A549 (cell line): ENCODE measurements at regions not wholly inside any gene's neighbourhood (a gene's known extent, or its start where the extent isn't known, plus 50 kb on each side); places are given as distances from the start of the nearest gene placed in this dataset.

Experiments used
- ATAC-seq, 2 experiments: fragments of 200-7000 bp in 1 of 2; fragments of >200 bp in 1 of 2; cut with Nextera tagmentation in 1 of 2; cut with Tn5 transposase in 1 of 2; 3 replicates each; pipeline versions ENCODE4 v1.8.0 to v1.9.1; 2018 to 2020; ENCODE audit warnings: mild to moderate bottlenecking in 1 of 2, moderate library complexity in 1 of 2
- CTCF ChIA-PET: fragments of 300-600 bp; sonication (Branson Sonifier 250); formaldehyde crosslinking; extraction: SDS; loops from one replicate; lab custom pipeline; 2021; ENCODE audit warnings: antibody characterized with exemption, inconsistent platforms; lab: Yijun Ruan, JAX
- POLR2A ChIA-PET: fragments of 350-600 bp; formaldehyde crosslinking; extraction: SDS; loops from one replicate; lab custom pipeline; 2021; ENCODE audit warnings: antibody characterized with exemption, inconsistent platforms; lab: Yijun Ruan, JAX
- DNase-seq, 2 experiments: peaks; one replicate each; pipeline versions ENCODE4 v3.0.0 to v3.0.0-alpha.2; 2011 to 2016; ENCODE audit warnings: low read depth in 1 of 2, low spot score in 1 of 2
- FAIRE-seq: peaks from 2 replicates; lab custom pipeline; 2011; peaks lifted over from hg19 to GRCh38; lab: Jason Lieb, UNC
- H3K27ac ChIP-seq, 2 experiments: fragments of >200 bp; sonication (Bioruptor Twin); formaldehyde crosslinking; 3 replicates each; pipeline ENCODE4 v1.5.1; 2016 to 2017
- H3K4me1 ChIP-seq: fragments of >200 bp; sonication (Bioruptor Twin); formaldehyde crosslinking; 3 replicates; pipeline ENCODE4 v1.6.1; 2016
- H3K4me2 ChIP-seq: fragments of >200 bp; sonication (Bioruptor Twin); formaldehyde crosslinking; 3 replicates; pipeline ENCODE4 v1.6.1; 2016
- H3K4me3 ChIP-seq: fragments of >200 bp; sonication (Bioruptor Twin); formaldehyde crosslinking; 3 replicates; pipeline ENCODE4 v1.5.1; 2016
- H3K9me3 ChIP-seq: fragments of >200 bp; sonication (Bioruptor Twin); formaldehyde crosslinking; 3 replicates; pipeline ENCODE4 v1.6.1; 2016
- BHLHE40 ChIP-seq: IDR thresholded peaks from 2 replicates; pipeline ENCODE4 v1.6.1; 2012; ENCODE audit warnings: low read depth, low read length, inconsistent platforms
- CEBPB ChIP-seq, 2 experiments: fragments of >200 bp in 1 of 2; sonication (Bioruptor Twin) in 1 of 2; formaldehyde crosslinking in 1 of 2; IDR thresholded peaks; 2 replicates each; pipeline ENCODE4 v1.6.1; 2012 to 2016
- CHD2 ChIP-seq: fragments of 150-350 bp; IDR thresholded peaks from 2 replicates; pipeline ENCODE4 v1.6.1; 2014; ENCODE audit warnings: low read length; ENCODE audit not compliant: partially characterized antibody
- E2F6 ChIP-seq: IDR thresholded peaks from 2 replicates; pipeline ENCODE4 v1.6.1; 2012; ENCODE audit warnings: low read depth, borderline replicate concordance
- EHF ChIP-seq: fragments of 250-450 bp; sonication (Bioruptor Pico); IDR thresholded peaks from 2 replicates; pipeline ENCODE4 v1.5.0; 2020; ENCODE audit warnings: mild to moderate bottlenecking
- ELK1 ChIP-seq: fragments of 150-350 bp; IDR thresholded peaks from 2 replicates; pipeline ENCODE4 v1.6.1; 2014; ENCODE audit warnings: low read depth, mild to moderate bottlenecking, low read length
- HEYL ChIP-seq: fragments of 250-450 bp; sonication (Bioruptor Pico); IDR thresholded peaks from 2 replicates; pipeline ENCODE4 v1.8.0; 2021; ENCODE audit warnings: mild to moderate bottlenecking, moderate library complexity
- HMGXB4 ChIP-seq: fragments of 250-450 bp; sonication (Bioruptor Pico); IDR thresholded peaks from 2 replicates; pipeline ENCODE4 v1.5.0; 2021; ENCODE audit warnings: mild to moderate bottlenecking, moderate library complexity, borderline replicate concordance
- HOXB5 ChIP-seq: fragments of 250-450 bp; sonication (Bioruptor Pico); IDR thresholded peaks from 2 replicates; pipeline ENCODE4 v1.5.0; 2020; ENCODE audit warnings: mild to moderate bottlenecking, moderate library complexity
- JUNB ChIP-seq: fragments of >200 bp; sonication (Bioruptor Twin); formaldehyde crosslinking; IDR thresholded peaks from 2 replicates; pipeline ENCODE4 v1.6.1; 2016
- KDM1A ChIP-seq: fragments of 200-600 bp; sonication (generic); IDR thresholded peaks from 2 replicates; pipeline ENCODE4 v1.6.1; 2016; ENCODE audit warnings: low read depth, mild to moderate bottlenecking
- MAFK ChIP-seq: fragments of 450-650 bp; IDR thresholded peaks from 2 replicates; pipeline ENCODE4 v1.6.1; 2014; ENCODE audit not compliant: partially characterized antibody
- REST ChIP-seq: fragments of 200-600 bp; sonication (generic); IDR thresholded peaks from 2 replicates; pipeline ENCODE4 v1.6.1; 2016; ENCODE audit warnings: antibody characterized with exemption, mild to moderate bottlenecking, moderate library complexity
- SMC3 ChIP-seq: fragments of >200 bp; sonication (Bioruptor Twin); formaldehyde crosslinking; IDR thresholded peaks from 3 replicates; pipeline ENCODE4 v1.6.1; 2018; ENCODE audit warnings: inconsistent platforms
- USF2 ChIP-seq: fragments of 450-650 bp; IDR thresholded peaks from 2 replicates; pipeline ENCODE4 v1.6.1; 2014; ENCODE audit warnings: antibody characterized with exemption
- ZC3H11A ChIP-seq: fragments of 450-650 bp; IDR thresholded peaks from 2 replicates; pipeline ENCODE4 v1.6.1; 2014; ENCODE audit warnings: antibody characterized with exemption, mild to moderate bottlenecking
- WGBS: methylation state at CpG from one replicate; pipeline ENCODE4 v1.1.6; 2017; ENCODE audit errors: missing lambda C conversion rate; 5-methylcytosine and 5-hydroxymethylcytosine counted together

GRCh38 chr19:33916792-33917191, 120.1 kb downstream of the KCTD15 start:
- 3% methylated on average over 1 of the region's 1 CpG for WGBS
- H3K4me2 ChIP-seq = no peak overlapping the region
- ChIA-PET POLR2A (no interaction called here), CTCF (interaction anchor here (1.1 to 1.3 kb wide), 3 partner anchors 10 to 139 kb away, joined by 3 to 7 read pairs (median 3); no protein-coding TSS in a partner anchor)
- no peak overlapping the region for H3K4me3 ChIP-seq
- H3K4me1 ChIP-seq = no peaks in the 10 kb centered on the region
- no peak for DNase-seq
- peaks cover 12% of the 10 kb centered on the region; the same call in 1 of the 3 replicates for H3K9me3 ChIP-seq
- no peak overlapping the region for H3K27ac ChIP-seq
- FAIRE-seq = peak; percentile 68
- TF ChIP-seq MAFK (no peak), ZC3H11A (no peak), SMC3 (no peak), JUNB (no peak)
- TF ChIP-seq, all 56 proteins: peak for 0
- no peak for ATAC-seq

GRCh38 chr19:33919291-33919690, 122.6 kb downstream of the KCTD15 start:
- no peak overlapping the region for H3K4me3 ChIP-seq
- peaks cover 2% of the 10 kb centered on the region; the same call in 1 of the 3 replicates for H3K9me3 ChIP-seq
- ChIA-PET CTCF (interaction anchor here (1.0 kb wide), 1 partner anchor 124 kb away, joined by 4 read pairs; no protein-coding TSS in a partner anchor), POLR2A (no interaction called here)
- no peak overlapping the region for H3K4me2 ChIP-seq
- 75% methylated on average over 1 of the region's 1 CpG for WGBS
- DNase-seq = no peak
- H3K27ac ChIP-seq = no peak overlapping the region
- H3K4me1 ChIP-seq = no peaks in the 10 kb centered on the region
- TF ChIP-seq KDM1A = no peak
- TF ChIP-seq ELK1 = no peak
- no peak for TF ChIP-seq CEBPB (IDR thresholded peaks at IDR 0.05)
- no peak for TF ChIP-seq HOXB5 (CRISPR knock-in tag)
- no peak for TF ChIP-seq BHLHE40
- no peak for TF ChIP-seq ZC3H11A
- no peak for TF ChIP-seq E2F6
- no peak for TF ChIP-seq HEYL
- no peak for TF ChIP-seq USF2
- TF ChIP-seq CHD2 = no peak
- FAIRE-seq = peak; percentile 54
- no peak for ATAC-seq

- peaks cover 2% of the 10 kb centered on the region; the same call in 1 of the 3 replicates for H3K9me3 ChIP-seq
- no peaks in the 10 kb centered on the region for H3K4me1 ChIP-seq
- TF ChIP-seq HMGXB4 (CRISPR knock-in tag) = no peak
- TF ChIP-seq REST = peak; percentile 60; the same call in 1 of the 2 replicates
- TF ChIP-seq EHF (CRISPR knock-in tag) = no peak
- FAIRE-seq = no peak
- 21% methylated on average over 3 of the region's 3 CpGs for WGBS
- no peak overlapping the region for H3K27ac ChIP-seq
- CTCF ChIA-PET = no interaction called here
- no peak overlapping the region for H3K4me2 ChIP-seq
- POLR2A ChIA-PET = no interaction called here
- DNase-seq = no peak
- ATAC-seq = peak in 1 of 2 experiments; percentile 31; a peak in 2 of 6 replicates
- H3K4me3 ChIP-seq = no peak overlapping the region
These were observed 124.5 kb downstream of the KCTD15 start for GRCh38 chr19:33921165-33921564.
